PC-9 (cell line): ENCODE measurements at regions not wholly inside any gene's neighbourhood (a gene's known extent, or its start where the extent isn't known, plus 50 kb on each side); places are given as distances from the start of the nearest gene placed in this dataset.
"Not testable (repeated sequence)": the region's sequence is repeated elsewhere in the genome, so short reads cannot be mapped to it uniquely, and the experiment has no call there.

Experiments used
- BruUV-seq: library from RNA; stranded (reverse); fragments of 400-500 nt; replicated peaks from 2 replicates; lab custom pipeline; 2021; lab: Mats Ljungman, UMichigan
- CTCF ChIA-PET: fragments of 300-600 bp; sonication (Branson Sonifier 250); formaldehyde crosslinking; loops from one replicate; lab custom pipeline; 2022; ENCODE audit warnings: antibody characterized with exemption; lab: Charles Lee
- POLR2A ChIA-PET: fragments of 300-600 bp; sonication (Branson Sonifier 250); formaldehyde crosslinking; loops from one replicate; lab custom pipeline; 2022; ENCODE audit warnings: antibody characterized with exemption; ENCODE audit not compliant: unreplicated experiment; lab: Charles Lee
- DNase-seq, 2 experiments: peaks; one replicate each; pipeline versions ENCODE4 v3.0.0 to v3.0.0-alpha.2; 2015 to 2022; ENCODE audit warnings: mixed read lengths in 1 of 2
- H2AFZ ChIP-seq: fragments of 200-600 bp; sonication (generic); 2 replicates; pipeline ENCODE4 v1.8.1; 2017; ENCODE audit warnings: antibody characterized with exemption
- H3F3A ChIP-seq: fragments of 200-600 bp; sonication (generic); 2 replicates; pipeline ENCODE4 v1.8.1; 2017; ENCODE audit warnings: antibody characterized with exemption, mild to moderate bottlenecking, low read depth; ENCODE audit not compliant: insufficient read depth
- H3K27ac ChIP-seq: fragments of 200-600 bp; sonication (generic); 2 replicates; pipeline ENCODE4 v1.6.1; 2016; ENCODE audit warnings: mixed run types
- H3K27me3 ChIP-seq: fragments of 200-600 bp; sonication (generic); 2 replicates; pipeline ENCODE4 v1.6.1; 2016; ENCODE audit warnings: low read depth, mixed run types; ENCODE audit not compliant: insufficient read depth
- H3K36me3 ChIP-seq: fragments of 200-600 bp; sonication (generic); 2 replicates; pipeline ENCODE4 v1.6.1; 2016; ENCODE audit warnings: low read depth, mixed run types
- H3K4me1 ChIP-seq: fragments of 200-600 bp; sonication (generic); replicated peaks from 2 replicates; pipeline ENCODE4 v1.6.1; 2016; ENCODE audit warnings: mixed run types; ENCODE audit not compliant: insufficient read depth
- H3K4me2 ChIP-seq: fragments of 200-600 bp; sonication (generic); 2 replicates; pipeline ENCODE4 v1.6.1; 2017; ENCODE audit warnings: mixed run types
- H3K4me3 ChIP-seq: fragments of 200-600 bp; sonication (generic); 2 replicates; pipeline ENCODE4 v1.6.1; 2016; ENCODE audit warnings: mixed run types
- H3K79me2 ChIP-seq: fragments of 200-600 bp; sonication (generic); 2 replicates; pipeline ENCODE4 v1.6.1; 2017; ENCODE audit warnings: low read depth, mixed run types
- H3K9me2 ChIP-seq: fragments of 200-600 bp; sonication (generic); 2 replicates; pipeline ENCODE4 v1.8.1; 2017; ENCODE audit warnings: mild to moderate bottlenecking; ENCODE audit not compliant: insufficient read depth
- H3K9me3 ChIP-seq: fragments of 200-600 bp; sonication (generic); 2 replicates; pipeline ENCODE4 v1.8.1; 2016; ENCODE audit warnings: low read depth; ENCODE audit not compliant: insufficient read depth
- H4K20me1 ChIP-seq: fragments of 200-600 bp; sonication (generic); 2 replicates; pipeline ENCODE4 v1.8.1; 2017; ENCODE audit not compliant: insufficient read depth
- CTCF ChIP-seq: fragments of 200-600 bp; sonication (generic); conservative IDR thresholded peaks from 2 replicates; pipeline ENCODE4 v1.6.1; 2017; ENCODE audit warnings: mixed run types, antibody characterized with exemption, mild to moderate bottlenecking, moderate library complexity
- EZH2 ChIP-seq: fragments of 200-600 bp; sonication (generic); IDR thresholded peaks from 2 replicates; pipeline ENCODE4 v1.8.0; 2017; ENCODE audit warnings: antibody characterized with exemption, low read depth
- intact Hi-C: fragments of 100-400 bp; cut with micrococcal nuclease; formaldehyde crosslinking; loops from one replicate; pipeline ENCODE4 v1.10.0; 2022; ENCODE audit not compliant: unreplicated experiment

GRCh38 chr6:84998223-84998622 is 233.8 kb upstream of the TBX18 start:
- Histone ChIP-seq H3K4me2 (no peak overlapping the region), H3F3A (no peaks in the 10 kb centered on the region), H4K20me1 (no peaks in the 10 kb centered on the region), H3K4me1 (no peaks in the 10 kb centered on the region), H3K79me2 (no peaks in the 10 kb centered on the region), H3K27ac (no peak overlapping the region), H3K4me3 (no peak overlapping the region), H3K9me2 (no peaks in the 10 kb centered on the region), H3K36me3 (no peaks in the 10 kb centered on the region), H3K27me3 (no peaks in the 10 kb centered on the region), H3K9me3 (no peaks in the 10 kb centered on the region), H2AFZ (no peak overlapping the region)
- CTCF ChIA-PET, result no interaction called here
- DNase-seq, result no peak
- BruUV-seq, result no TSS peak
- TF ChIP-seq EZH2 (no peak), CTCF (no peak)
- intact Hi-C loops, result no loop called here
- POLR2A ChIA-PET, result no interaction called here

- CTCF ChIA-PET, H3K4me1 ChIP-seq, H3K36me3 ChIP-seq, H2AFZ ChIP-seq, POLR2A ChIA-PET, DNase-seq, H3K27me3 ChIP-seq, BruUV-seq, H3K4me2 ChIP-seq, H3K27ac ChIP-seq, H4K20me1 ChIP-seq, intact Hi-C loops, H3K9me2 ChIP-seq, H3F3A ChIP-seq, H3K9me3 ChIP-seq, H3K4me3 ChIP-seq, H3K79me2 ChIP-seq: not testable (repeated sequence)
These were observed 224.4 kb upstream of the TBX18 start for GRCh38 chr6:84988766-84989165.

GRCh38 chr6:84985490-84985889 is 221.1 kb upstream of the TBX18 start:
- H3K4me2 ChIP-seq, H3F3A ChIP-seq, H3K27me3 ChIP-seq, H3K79me2 ChIP-seq, H3K9me3 ChIP-seq, POLR2A ChIA-PET, BruUV-seq, intact Hi-C loops, H3K4me3 ChIP-seq, H3K4me1 ChIP-seq, H4K20me1 ChIP-seq, H2AFZ ChIP-seq, H3K27ac ChIP-seq, H3K9me2 ChIP-seq, DNase-seq, H3K36me3 ChIP-seq, CTCF ChIA-PET: not testable (repeated sequence)

- intact Hi-C loops, result no loop called here
- DNase-seq, result no peak
- H3K4me1 ChIP-seq, result no peaks in the 10 kb centered on the region
- no peaks in the 10 kb centered on the region for H3K79me2 ChIP-seq
- CTCF ChIA-PET, result no interaction called here
- H3F3A ChIP-seq, result no peaks in the 10 kb centered on the region
- no peaks in the 10 kb centered on the region for H4K20me1 ChIP-seq
- no peak overlapping the region for H3K4me2 ChIP-seq
- POLR2A ChIA-PET, result no interaction called here
- no peak overlapping the region for H3K27ac ChIP-seq
- no peaks in the 10 kb centered on the region for H3K9me3 ChIP-seq
- no peaks in the 10 kb centered on the region for H3K27me3 ChIP-seq
- TF ChIP-seq EZH2, result no peak
- TF ChIP-seq CTCF, result no peak
- no peak overlapping the region for H3K4me3 ChIP-seq
- no TSS peak for BruUV-seq
- no peaks in the 10 kb centered on the region for H3K36me3 ChIP-seq
- no peaks in the 10 kb centered on the region for H3K9me2 ChIP-seq
- H2AFZ ChIP-seq, result no peak overlapping the region
These were observed 215.1 kb upstream of the TBX18 start for GRCh38 chr6:84979541-84979940.
